T-helper 1 cell treated with Interleukin-12 subunit alpha and Interleukin-12 subunit beta and Interleukin-4 antibody, amounts not matched to agents 30 μg/mL and 1 μg/mL, for 36 hours (primary cell): ENCODE measurements at regions not wholly inside any gene's neighbourhood (a gene's known extent, or its start where the extent isn't known, plus 50 kb on each side); places are given as distances from the start of the nearest gene placed in this dataset.

Source experiments
- H3K27ac Mint-ChIP-seq: one replicate; pipeline ENCODE4 v1.8.0; 2021; ENCODE audit warnings: mild to moderate bottlenecking, mixed read lengths
- H3K27me3 Mint-ChIP-seq: one replicate; pipeline ENCODE4 v1.8.0; 2021; ENCODE audit warnings: low read depth, mixed read lengths
- H3K36me3 Mint-ChIP-seq: one replicate; pipeline ENCODE4 v1.8.0; 2021; ENCODE audit warnings: low read depth, mixed read lengths
- H3K4me1 Mint-ChIP-seq: one replicate; pipeline ENCODE4 v1.8.0; 2021; ENCODE audit warnings: low read depth, mixed read lengths
- H3K4me3 Mint-ChIP-seq: one replicate; pipeline ENCODE4 v1.8.0; 2021; ENCODE audit warnings: mild to moderate bottlenecking, moderate library complexity, mixed read lengths
- H3K9me3 Mint-ChIP-seq: one replicate; pipeline ENCODE4 v1.8.0; 2021; ENCODE audit warnings: mixed read lengths

GRCh38 chr1:4107291-4107690 is 207.2 kb upstream of the C1orf174 start:
- H3K36me3 Mint-ChIP-seq: no peaks in the 10 kb centered on the region
- H3K27me3 Mint-ChIP-seq: no peaks in the 10 kb centered on the region
- H3K4me3 Mint-ChIP-seq: no peak overlapping the region
- H3K9me3 Mint-ChIP-seq: no peaks in the 10 kb centered on the region
- no peaks in the 10 kb centered on the region for H3K4me1 Mint-ChIP-seq
- H3K27ac Mint-ChIP-seq: no peak overlapping the region

DNA sequence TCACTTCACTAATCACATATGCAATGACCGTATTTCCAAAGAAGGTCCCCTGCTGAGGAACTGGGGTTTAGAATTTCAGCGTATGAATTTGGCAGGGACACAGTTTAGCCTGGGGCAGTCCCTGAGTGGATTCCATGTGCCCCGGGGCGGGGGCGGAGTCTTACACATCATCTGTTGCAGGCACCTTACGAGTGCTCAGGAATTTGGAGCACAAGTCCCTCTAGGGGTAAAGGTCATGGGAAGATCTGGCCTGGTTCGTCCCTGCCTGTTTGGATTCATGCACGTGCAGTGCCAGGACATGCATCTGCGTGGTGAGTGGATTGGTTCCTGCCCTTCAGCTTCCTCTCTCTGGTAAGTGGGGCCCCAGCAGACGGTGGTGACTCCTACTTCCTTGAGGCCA is 208.3 kb upstream of the C1orf174 start:
- H3K27ac Mint-ChIP-seq: no peak overlapping the region
- H3K27me3 Mint-ChIP-seq: no peaks in the 10 kb centered on the region
- no peaks in the 10 kb centered on the region for H3K36me3 Mint-ChIP-seq
- H3K9me3 Mint-ChIP-seq: no peaks in the 10 kb centered on the region
- H3K4me1 Mint-ChIP-seq: no peaks in the 10 kb centered on the region
- H3K4me3 Mint-ChIP-seq: no peak overlapping the region

GRCh38 chr1:4108758-4109627 is 208.9 kb upstream of the C1orf174 start:
- H3K27ac Mint-ChIP-seq: no peak overlapping the region
- H3K27me3 Mint-ChIP-seq: no peaks in the 10 kb centered on the region

DNA sequence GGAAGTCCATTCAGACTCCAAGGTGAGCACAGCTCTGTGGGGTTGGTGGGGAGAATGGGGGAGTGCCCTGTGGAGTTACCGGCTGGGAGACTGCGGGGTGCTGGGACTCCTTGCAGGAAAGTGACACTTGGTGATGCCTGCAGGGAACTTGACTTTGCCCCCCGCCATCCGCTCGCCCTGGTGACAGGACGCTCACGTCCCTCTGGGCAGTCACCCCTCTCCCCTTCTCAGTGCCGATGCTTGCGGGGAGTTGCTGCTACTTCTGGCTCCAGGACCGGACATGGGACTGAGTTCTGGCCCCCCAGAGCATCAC is 209.5 kb upstream of the C1orf174 start:
- H3K4me3 Mint-ChIP-seq: no peak overlapping the region
- no peak overlapping the region for H3K27ac Mint-ChIP-seq
- no peaks in the 10 kb centered on the region for H3K27me3 Mint-ChIP-seq
- peaks cover 6% of the 10 kb centered on the region for H3K9me3 Mint-ChIP-seq
- H3K4me1 Mint-ChIP-seq: no peaks in the 10 kb centered on the region
- H3K36me3 Mint-ChIP-seq: no peaks in the 10 kb centered on the region

More at GRCh38 chr1:4108758-4109627, 208.9 kb upstream of the C1orf174 start:
- H3K36me3 Mint-ChIP-seq: no peaks in the 10 kb centered on the region
- no peak overlapping the region for H3K4me3 Mint-ChIP-seq
- H3K9me3 Mint-ChIP-seq: peaks cover 2% of the 10 kb centered on the region
- no peaks in the 10 kb centered on the region for H3K4me1 Mint-ChIP-seq

DNA sequence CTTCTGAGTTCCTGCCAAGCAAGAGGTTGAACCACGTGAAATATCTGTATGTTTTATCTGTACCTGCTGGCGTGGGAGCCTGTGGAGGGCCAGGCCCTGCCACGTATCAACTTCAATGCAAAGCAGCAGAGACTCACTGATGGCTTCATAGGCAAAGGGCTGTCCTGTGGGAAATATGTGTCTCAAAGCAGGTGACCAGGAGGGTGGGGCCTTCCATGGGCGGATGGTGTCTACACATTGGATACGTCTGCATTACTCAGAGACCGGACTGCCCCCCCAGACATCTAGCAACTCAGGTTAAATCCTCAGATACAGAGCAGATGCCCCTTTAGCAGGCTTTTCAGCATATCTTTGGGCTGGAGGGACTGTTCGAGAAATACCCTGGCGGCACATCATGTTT is 210.8 kb upstream of the C1orf174 start:
- H3K27ac Mint-ChIP-seq: no peak overlapping the region
- H3K4me3 Mint-ChIP-seq: no peak overlapping the region
- no peaks in the 10 kb centered on the region for H3K36me3 Mint-ChIP-seq
- H3K27me3 Mint-ChIP-seq: no peaks in the 10 kb centered on the region
- H3K4me1 Mint-ChIP-seq: no peaks in the 10 kb centered on the region
- H3K9me3 Mint-ChIP-seq: peaks cover 6% of the 10 kb centered on the region

GRCh38 chr1:4113897-4114296 is 213.8 kb upstream of the C1orf174 start:
- Mint-ChIP-seq H3K4me3 (no peak overlapping the region), H3K4me1 (no peaks in the 10 kb centered on the region), H3K9me3 (peaks cover 6% of the 10 kb centered on the region), H3K27me3 (no peaks in the 10 kb centered on the region), H3K27ac (no peak overlapping the region), H3K36me3 (no peaks in the 10 kb centered on the region)

GRCh38 chr1:4115191-4115900 is 215.3 kb upstream of the C1orf174 start:
- Mint-ChIP-seq H3K4me3 (no peak overlapping the region), H3K9me3 (peaks cover 6% of the 10 kb centered on the region), H3K27me3 (no peaks in the 10 kb centered on the region), H3K27ac (no peak overlapping the region), H3K36me3 (no peaks in the 10 kb centered on the region), H3K4me1 (no peaks in the 10 kb centered on the region)

DNA sequence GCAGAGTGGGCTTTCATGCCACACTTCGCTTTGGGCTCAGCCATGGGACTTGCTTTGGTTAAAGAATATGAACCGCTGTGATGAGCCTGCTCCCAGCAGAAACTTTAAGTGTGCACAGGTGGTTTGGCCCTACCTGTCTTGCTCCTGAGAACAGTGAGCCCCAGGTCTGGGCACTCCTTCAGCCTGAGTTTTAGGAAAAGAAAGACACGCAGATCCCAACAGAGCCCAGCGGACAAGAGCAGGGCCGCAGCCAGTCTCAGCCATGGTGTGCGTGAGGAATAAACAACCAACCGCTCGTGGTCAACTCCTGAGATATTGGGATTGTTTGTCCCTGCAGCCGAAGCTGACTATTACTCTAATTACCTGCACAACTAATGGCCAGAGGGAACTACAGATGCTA is 217.1 kb upstream of the C1orf174 start:
- peaks cover 6% of the 10 kb centered on the region for H3K9me3 Mint-ChIP-seq
- no peaks in the 10 kb centered on the region for H3K4me1 Mint-ChIP-seq
- no peak overlapping the region for H3K4me3 Mint-ChIP-seq
- no peaks in the 10 kb centered on the region for H3K27me3 Mint-ChIP-seq
- H3K27ac Mint-ChIP-seq: no peak overlapping the region
- no peaks in the 10 kb centered on the region for H3K36me3 Mint-ChIP-seq

DNA sequence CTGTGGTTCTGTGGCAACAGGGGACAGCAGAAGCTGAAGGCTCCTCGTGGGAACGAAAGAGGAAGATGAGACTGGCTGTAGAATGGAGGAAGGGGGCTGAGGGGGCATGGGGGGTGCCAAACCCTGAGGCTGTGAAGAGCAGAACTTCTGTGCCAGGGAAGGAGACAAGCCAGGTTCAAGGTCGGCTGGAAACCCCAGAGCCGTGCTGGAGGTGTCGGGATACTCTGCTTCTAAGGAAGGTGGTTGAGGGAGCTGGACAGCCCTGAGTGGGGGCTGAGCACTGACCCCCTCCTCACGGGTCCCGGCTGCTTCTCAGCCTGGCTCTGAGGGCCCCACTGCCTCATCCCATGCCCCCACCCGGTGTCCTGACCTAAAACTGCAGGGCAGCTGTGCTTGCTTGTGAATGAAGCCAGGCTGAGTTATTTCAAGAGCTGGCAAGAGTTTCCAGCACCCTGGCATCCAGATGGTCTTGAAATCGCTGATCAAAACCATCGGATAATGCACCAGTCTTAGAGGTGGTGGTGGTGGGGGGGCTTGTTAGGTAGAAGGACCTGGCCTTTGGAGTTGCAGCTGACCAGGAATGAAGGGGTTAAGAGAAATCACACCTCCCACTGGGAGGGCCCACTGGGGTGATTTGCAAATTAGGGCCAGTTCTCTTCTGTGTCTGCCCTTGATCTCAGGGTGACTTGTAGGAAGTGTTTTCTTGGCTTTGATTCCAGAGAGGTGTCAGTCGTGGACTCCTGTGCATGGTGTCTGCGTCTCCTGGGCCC is 218.9 kb upstream of the C1orf174 start:
- no peaks in the 10 kb centered on the region for H3K27me3 Mint-ChIP-seq
- no peak overlapping the region for H3K27ac Mint-ChIP-seq
- no peaks in the 10 kb centered on the region for H3K36me3 Mint-ChIP-seq
- H3K9me3 Mint-ChIP-seq: peaks cover 5% of the 10 kb centered on the region
- H3K4me1 Mint-ChIP-seq: no peaks in the 10 kb centered on the region
- no peak overlapping the region for H3K4me3 Mint-ChIP-seq

- H3K9me3 Mint-ChIP-seq: no peaks in the 10 kb centered on the region
- H3K36me3 Mint-ChIP-seq: no peaks in the 10 kb centered on the region
- no peaks in the 10 kb centered on the region for H3K27me3 Mint-ChIP-seq
- no peak overlapping the region for H3K4me3 Mint-ChIP-seq
- no peaks in the 10 kb centered on the region for H3K4me1 Mint-ChIP-seq
- no peak overlapping the region for H3K27ac Mint-ChIP-seq
Observed at GRCh38 chr1:4119516-4120220, 219.6 kb upstream of the C1orf174 start.

DNA sequence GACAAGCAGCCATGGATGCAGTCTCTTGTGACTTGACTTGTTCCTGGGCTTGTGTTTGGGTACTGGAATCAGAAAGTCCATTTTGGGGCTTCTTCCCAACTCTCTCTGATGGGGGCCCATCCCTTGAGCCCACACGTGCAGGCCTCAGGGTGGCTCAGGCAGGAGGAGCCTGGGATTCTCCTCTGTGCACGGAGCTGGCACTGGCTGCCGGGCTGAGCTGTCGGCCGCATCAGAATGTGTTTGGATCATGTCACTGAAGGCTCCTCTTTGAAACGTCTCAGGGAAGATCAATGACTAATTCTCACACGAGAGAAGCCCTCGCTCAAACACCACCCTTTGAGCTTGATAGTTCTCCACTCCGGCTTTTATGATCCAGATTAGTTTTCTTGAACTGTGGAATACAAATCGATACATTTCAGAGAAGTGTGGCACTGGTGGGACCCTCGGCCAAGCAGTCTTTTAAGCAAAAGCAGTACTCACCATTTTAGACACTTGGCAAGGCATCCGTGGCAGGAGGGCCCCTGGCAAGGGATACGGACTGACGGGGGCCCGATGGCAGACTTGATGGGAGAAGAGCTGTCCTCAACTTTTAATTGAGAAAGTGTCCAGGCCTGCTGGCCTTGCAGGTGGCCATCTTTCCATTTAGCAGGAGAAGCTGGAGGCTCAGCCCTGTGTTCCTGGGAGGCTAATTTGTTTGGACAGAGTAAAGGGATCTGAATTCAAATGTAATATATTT is 220.7 kb upstream of the C1orf174 start:
- H3K9me3 Mint-ChIP-seq: no peaks in the 10 kb centered on the region
- H3K4me1 Mint-ChIP-seq: no peaks in the 10 kb centered on the region
- no peaks in the 10 kb centered on the region for H3K36me3 Mint-ChIP-seq

DNA sequence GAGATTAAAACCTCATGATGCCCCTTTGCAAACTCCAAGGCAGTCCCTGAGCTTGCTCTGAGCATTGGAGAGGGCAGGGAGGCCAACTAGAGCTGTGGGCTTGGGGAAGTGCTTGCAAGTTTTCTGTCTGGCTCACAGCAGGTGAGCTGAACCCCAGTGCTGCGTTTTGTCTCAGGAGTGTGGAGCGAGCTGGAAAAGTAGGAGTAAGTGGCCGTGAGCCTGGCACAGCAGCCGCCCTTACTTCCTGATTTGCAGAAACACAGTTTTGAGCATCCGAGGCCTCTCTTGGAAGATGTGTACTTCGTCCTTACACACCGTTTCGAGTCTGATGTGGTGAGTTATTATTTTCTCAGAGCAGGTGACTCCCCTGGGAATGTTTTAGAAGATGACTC is 221.2 kb upstream of the C1orf174 start:
- Mint-ChIP-seq H3K27me3 (no peaks in the 10 kb centered on the region), H3K4me1 (no peaks in the 10 kb centered on the region), H3K36me3 (no peaks in the 10 kb centered on the region)

More for the DNA sequence above, 220.7 kb upstream of the C1orf174 start:
- Mint-ChIP-seq H3K27ac (no peak overlapping the region), H3K4me3 (no peak overlapping the region), H3K27me3 (no peaks in the 10 kb centered on the region)

DNA sequence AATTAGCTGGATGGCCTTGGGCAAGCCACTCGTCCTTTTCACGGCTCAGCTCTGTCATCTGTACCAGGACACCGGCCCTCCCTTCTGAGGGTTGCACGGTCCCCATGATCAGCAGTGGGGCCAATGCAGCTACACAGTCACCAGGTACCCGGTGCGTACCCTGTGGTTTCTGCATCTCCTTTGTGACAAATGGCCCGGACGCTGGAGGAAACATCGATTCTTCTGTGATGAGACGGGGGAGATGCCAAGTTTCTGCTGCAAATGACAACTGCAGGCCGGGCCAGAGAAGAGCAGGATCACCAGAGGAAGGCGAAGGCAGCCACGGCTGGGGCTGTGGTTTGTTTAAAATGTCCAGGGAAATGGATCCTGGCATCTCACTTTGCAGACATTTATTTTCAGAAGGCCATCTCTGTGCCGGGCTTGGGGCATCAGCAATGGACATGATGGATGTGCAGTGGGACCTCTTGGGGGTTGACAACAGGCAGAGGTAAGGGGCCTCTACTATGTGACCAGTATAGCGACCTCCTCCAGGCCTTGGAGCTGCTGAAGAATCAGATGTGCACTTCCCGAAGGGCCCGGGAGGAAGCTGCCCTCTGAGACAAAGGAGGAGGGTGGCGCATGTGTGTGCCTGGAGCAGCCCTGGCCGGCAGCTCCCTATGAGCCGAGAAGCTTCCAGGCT is 221.9 kb upstream of the C1orf174 start:
- no peaks in the 10 kb centered on the region for H3K27me3 Mint-ChIP-seq

More for the DNA sequence above, 221.2 kb upstream of the C1orf174 start:
- H3K27ac Mint-ChIP-seq: no peak overlapping the region
- H3K4me3 Mint-ChIP-seq: no peak overlapping the region
- no peaks in the 10 kb centered on the region for H3K9me3 Mint-ChIP-seq

More for the DNA sequence above, 221.9 kb upstream of the C1orf174 start:
- no peak overlapping the region for H3K27ac Mint-ChIP-seq
- H3K4me3 Mint-ChIP-seq: no peak overlapping the region
- no peaks in the 10 kb centered on the region for H3K36me3 Mint-ChIP-seq
- H3K9me3 Mint-ChIP-seq: no peaks in the 10 kb centered on the region
- H3K4me1 Mint-ChIP-seq: no peaks in the 10 kb centered on the region
